GM04503 (cell line): ENCODE measurements at regions not wholly inside any gene's neighbourhood (a gene's known extent, or its start where the extent isn't known, plus 50 kb on each side); places are given as distances from the start of the nearest gene placed in this dataset.
A peak's percentile ranks its signal among the peaks of the same experiment; 100 is the strongest.

Experiments
- DNase-seq: peaks from one replicate; pipeline ENCODE4 v3.0.0-alpha.2; 2012; ENCODE audit warnings: low read depth

DNA sequence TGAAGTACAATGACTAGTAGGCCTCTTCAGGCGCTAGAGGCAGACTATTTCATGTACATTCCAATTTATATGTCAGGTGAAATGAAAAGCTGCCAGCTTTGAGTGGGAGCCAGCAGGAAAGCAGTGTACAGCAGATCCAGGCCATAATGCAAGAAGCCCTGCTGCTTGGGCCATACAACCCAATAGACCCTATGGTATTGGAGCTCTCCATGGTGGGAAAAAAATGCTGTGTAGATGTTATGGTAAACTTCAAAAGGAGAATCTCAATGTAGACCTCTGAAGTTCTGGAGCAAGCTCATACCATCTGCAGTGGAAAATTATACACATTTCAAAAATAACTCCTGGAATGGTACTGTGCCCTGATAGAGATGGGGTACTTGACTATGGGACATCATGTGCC lies 71.5 kb upstream of the CD82 start:
- no peak for DNase-seq

- DNase-seq, result no peak
These were observed 70.7 kb upstream of the CD82 start for GRCh38 chr11:44494785-44495184.

DNA sequence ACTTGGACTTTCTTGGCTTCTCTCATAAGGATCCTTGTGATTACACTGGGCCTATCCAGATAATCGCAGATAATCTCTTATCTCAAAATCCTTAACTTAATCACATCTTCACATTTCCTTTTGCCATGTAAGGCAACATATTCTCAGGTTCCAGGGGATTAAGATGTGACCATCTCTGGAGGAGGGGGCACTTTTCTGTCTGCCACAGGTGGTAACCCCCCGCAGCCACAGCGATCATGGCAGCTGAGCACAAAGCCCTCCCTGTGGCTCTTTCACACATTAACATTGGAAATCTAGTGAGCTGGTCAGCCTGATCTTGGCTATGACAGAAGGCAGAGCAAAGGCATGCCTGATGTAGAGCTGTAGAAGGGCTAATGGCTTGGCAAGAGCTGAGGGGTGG lies 69.1 kb upstream of the CD82 start:
- DNase-seq, result no peak

GRCh38 chr11:44498089-44498871 lies 67.2 kb upstream of the CD82 start:
- peak; percentile 17 for DNase-seq

DNA sequence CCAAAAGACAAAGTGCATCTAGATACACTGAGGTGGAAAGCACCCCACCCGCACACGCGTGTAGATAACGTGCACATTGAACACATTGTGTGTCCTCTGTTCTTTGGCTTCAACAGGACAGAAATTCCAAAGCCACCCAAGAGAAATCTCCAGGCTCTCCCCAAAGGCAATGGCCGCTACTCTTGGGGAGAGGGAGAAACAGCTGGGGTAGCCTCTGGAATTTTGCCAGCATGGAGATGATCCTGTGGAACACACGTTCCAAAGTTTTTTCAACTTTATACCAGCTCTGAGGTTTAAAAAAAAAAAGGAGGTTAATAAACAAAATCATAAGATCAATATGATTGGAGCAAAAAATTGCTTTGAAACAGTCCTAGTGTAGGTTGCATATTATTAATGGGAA lies 63.0 kb upstream of the CD82 start:
- no peak for DNase-seq

GRCh38 chr11:44505581-44506054 lies 59.8 kb upstream of the CD82 start:
- DNase-seq, result peak; percentile 11

DNA sequence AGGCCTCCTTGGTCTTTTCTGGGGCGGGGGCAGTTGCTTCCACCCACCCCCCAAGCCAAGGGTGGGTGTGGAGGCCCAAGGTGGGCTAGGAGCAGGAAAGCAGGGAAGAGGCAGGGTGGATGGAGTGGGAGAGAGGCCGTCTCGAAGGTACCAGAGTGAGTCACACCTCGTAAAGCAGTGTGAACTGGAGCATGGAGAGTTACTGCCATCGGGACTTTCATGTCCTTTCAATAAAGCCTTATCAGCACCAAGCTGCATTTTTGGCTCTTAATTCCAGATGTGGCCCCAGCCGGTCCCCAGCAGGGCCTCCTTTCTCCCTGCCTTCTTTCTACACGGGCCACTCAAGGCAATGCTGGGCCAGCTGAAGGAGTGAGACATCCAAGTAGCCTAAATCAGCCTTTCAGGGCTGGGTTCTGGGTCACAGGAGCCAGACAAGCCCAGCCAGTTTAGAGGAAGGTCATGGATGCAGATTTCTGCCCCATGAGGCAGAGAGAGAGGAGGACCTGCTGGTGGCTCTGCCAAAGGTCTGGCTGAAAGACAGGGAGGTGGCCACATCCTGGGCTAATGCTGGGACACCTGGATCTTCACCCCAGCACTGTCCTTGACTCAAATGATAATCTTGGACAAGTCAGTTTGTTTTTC lies 59.0 kb upstream of the CD82 start:
- no peak for DNase-seq

GRCh38 chr11:44507491-44507890 lies 58.0 kb upstream of the CD82 start:
- no peak for DNase-seq

DNA sequence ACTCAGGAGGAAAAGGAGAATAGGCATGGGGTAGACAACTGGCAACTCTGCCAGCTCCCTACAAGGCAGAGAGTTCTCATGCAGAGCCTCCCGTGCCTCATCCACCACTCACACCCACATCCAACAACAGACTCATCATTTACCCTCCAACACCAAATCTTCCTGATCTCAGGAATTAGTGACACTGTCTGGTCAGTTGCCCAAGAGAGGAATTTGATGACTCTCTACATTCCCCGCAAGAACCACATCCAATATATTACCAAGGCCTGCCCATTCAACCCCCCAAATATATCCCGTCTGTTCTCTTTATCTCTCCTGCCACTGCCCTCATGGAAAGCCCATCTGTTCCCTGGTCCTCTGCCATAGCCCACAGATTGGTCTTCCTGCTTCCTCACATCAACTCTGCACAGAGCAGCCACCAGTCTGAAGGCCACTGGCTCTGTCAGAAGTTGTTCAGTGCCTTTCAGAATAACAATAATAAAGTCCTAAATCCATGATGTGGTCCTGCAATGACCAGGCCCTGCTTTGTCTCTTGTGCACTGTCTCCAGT lies 57.5 kb upstream of the CD82 start:
- no peak for DNase-seq

DNA sequence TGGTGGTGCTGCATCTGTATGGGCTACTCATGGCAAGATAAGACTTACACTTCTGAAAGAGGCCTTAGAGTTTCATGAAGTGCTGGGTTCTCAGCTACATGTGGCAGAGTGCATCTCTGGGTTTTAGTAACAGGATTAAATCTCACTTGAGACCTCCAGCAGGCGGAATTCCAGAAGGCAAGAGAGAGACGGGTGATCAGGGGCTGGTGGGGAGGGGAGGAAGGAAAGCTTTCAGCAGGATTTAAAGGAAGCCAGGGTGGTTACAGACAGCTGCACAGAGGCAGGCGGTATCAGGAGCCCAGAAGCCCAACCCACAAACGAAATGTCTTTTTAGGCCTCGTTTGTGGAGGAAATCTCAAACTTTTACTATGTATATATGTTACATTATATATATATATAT lies 56.2 kb upstream of the CD82 start:
- DNase-seq, result no peak

DNA sequence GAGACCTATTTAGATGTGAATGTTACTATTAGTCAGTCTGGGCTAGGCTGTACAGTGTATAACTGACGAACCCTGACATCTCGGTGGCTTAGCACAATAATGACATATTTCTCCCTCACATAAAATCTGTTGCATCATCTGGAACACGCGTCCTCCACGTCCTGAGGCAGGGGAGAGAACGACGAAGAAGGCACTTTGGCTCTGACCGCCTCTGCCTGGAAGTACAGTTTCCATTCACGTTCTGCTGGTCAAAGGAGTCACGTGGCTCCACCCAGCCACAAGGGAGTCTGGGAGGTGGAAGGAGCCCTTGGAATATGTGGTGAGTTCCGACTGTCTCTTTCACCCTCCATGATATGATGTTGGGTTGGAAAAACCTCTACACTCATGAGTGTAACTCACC lies 55.1 kb upstream of the CD82 start:
- no peak for DNase-seq

GRCh38 chr11:44512818-44513217 lies 52.6 kb upstream of the CD82 start:
- no peak for DNase-seq

- DNase-seq, result no peak
These were observed 50.4 kb upstream of the CD82 start for GRCh38 chr11:44515048-44515447.
